Thoracic aorta (tissue), 2 donors: ENCODE measurements at regions not wholly inside any gene's neighbourhood (a gene's known extent, or its start where the extent isn't known, plus 50 kb on each side); places are given as distances from the start of the nearest gene placed in this dataset.

Experiments used
- ATAC-seq: fragments of 150-250 bp; one replicate; pipeline ENCODE4 v1.8.0; 2017; ENCODE audit warnings: low read depth; ENCODE audit not compliant: insufficient number of reproducible peaks, low FRiP score
- DNase-seq: peaks from one replicate; pipeline ENCODE4 v3.0.0-alpha.2; 2020; ENCODE audit warnings: low spot score
- H3K27ac ChIP-seq, 2 donors: fragments of 200-600 bp; sonication (generic); 1 replicate in 1 of 2; 2 replicates in 1 of 2; pipeline ENCODE4 v1.5.1; 2016; ENCODE audit warnings: mild to moderate bottlenecking in 2 of 2, moderate library complexity in 2 of 2
- H3K27me3 ChIP-seq: fragments of 200-600 bp; sonication (generic); replicated peaks from 2 replicates; pipeline ENCODE4 v1.6.0; 2016; ENCODE audit warnings: mild to moderate bottlenecking; ENCODE audit not compliant: insufficient read depth
- H3K36me3 ChIP-seq: fragments of 200-600 bp; sonication (generic); one replicate; pipeline ENCODE4 v1.5.1; 2016
- H3K4me1 ChIP-seq, 2 donors: fragments of 200-600 bp; sonication (generic); 1 replicate in 1 of 2; 2 replicates in 1 of 2; pipeline versions ENCODE4 v1.5.1 to v1.6.0; 2016; ENCODE audit warnings: low read depth in 2 of 2, mild to moderate bottlenecking in 1 of 2; ENCODE audit not compliant: control insufficient read depth in 1 of 2
- H3K4me3 ChIP-seq: fragments of 200-600 bp; sonication (generic); 2 replicates; pipeline ENCODE4 v1.5.1; 2016; ENCODE audit warnings: mild to moderate bottlenecking
- H3K9me3 ChIP-seq: fragments of 200-600 bp; sonication (generic); 2 replicates; pipeline ENCODE4 v1.5.1; 2016
- TF ChIP-seq, protein P1 (sequence below): fragments of 200-600 bp; sonication (generic); IDR thresholded peaks from one replicate; pipeline ENCODE4 v1.5.1; 2019; ENCODE audit warnings: antibody characterized with exemption

DNA sequence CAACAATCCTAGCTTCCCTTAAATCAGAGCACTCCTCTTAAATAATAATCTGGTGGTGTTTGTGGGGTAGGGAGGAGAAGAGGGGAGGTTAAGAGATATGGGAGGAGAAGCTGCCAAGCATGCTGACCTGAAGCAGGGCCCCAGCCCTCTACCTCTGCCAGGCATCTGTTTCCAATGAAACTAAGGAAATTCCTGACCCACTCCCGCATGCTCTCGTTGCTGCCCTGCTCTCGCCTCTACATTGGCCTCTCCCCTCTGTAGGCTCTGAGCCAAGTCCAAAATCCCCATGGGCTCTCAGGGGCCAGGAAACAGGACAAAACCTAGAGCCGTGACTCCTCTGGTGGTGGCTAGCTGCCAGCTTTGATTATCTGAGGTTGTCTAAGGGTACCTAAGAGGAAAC lies 559.5 kb upstream of the CDH11 start:
- no peak for ATAC-seq

DNA sequence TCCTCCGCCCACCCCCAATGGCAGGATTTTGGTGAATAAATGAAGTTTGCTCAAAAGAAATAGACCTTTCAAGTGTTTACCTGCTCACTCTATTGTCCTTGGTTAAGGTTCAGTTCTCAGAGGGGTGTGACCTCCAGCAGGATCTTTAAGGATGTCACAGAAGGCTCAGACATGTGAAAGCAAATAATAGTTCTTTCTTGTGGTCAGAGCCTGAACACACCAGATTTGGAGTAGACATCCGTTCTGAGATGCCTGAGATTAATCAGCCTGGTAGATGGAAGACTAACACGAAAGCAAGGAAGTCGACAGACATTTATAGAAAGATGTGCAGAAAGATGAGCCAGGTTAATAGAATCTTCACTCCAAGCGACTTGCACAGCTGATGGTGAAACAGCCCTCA lies 557.9 kb upstream of the CDH11 start:
- Histone ChIP-seq H3K36me3 (no peaks in the 10 kb centered on the region), H3K27me3 (no peaks in the 10 kb centered on the region)
- no peak for ATAC-seq

More for the DNA sequence above, 559.5 kb upstream of the CDH11 start:
- no peak for DNase-seq
- no peaks in the 10 kb centered on the region for H3K9me3 ChIP-seq
- H3K36me3 ChIP-seq = no peaks in the 10 kb centered on the region
- no peaks in the 10 kb centered on the region for H3K27me3 ChIP-seq
- no peaks in the 10 kb centered on the region for H3K4me1 ChIP-seq
- TF ChIP-seq, protein P1, sequence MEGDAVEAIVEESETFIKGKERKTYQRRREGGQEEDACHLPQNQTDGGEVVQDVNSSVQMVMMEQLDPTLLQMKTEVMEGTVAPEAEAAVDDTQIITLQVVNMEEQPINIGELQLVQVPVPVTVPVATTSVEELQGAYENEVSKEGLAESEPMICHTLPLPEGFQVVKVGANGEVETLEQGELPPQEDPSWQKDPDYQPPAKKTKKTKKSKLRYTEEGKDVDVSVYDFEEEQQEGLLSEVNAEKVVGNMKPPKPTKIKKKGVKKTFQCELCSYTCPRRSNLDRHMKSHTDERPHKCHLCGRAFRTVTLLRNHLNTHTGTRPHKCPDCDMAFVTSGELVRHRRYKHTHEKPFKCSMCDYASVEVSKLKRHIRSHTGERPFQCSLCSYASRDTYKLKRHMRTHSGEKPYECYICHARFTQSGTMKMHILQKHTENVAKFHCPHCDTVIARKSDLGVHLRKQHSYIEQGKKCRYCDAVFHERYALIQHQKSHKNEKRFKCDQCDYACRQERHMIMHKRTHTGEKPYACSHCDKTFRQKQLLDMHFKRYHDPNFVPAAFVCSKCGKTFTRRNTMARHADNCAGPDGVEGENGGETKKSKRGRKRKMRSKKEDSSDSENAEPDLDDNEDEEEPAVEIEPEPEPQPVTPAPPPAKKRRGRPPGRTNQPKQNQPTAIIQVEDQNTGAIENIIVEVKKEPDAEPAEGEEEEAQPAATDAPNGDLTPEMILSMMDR = no peak
- H3K27ac ChIP-seq = no peak overlapping the region
- H3K4me3 ChIP-seq = no peak overlapping the region

DNA sequence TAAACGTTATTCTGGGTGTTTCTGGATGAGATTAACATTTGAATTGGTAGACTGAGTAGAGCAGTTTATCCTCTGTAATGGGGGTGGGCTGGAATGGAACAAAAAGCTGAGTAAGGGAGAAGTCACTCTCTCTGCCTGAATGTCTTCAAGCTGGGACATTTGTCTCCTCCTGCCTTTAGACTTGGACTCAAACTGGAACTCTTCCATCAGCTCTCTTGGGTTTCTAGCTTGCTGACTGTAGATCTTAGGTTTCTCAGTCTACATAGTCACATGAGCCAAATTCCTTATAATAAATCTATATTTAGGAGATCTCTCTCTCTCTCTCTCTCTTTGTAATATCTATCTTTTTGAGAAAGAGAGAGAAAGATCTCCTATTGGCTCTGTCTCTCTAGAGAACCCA lies 553.3 kb upstream of the CDH11 start:
- TF ChIP-seq, protein P1 = no peak
- Histone ChIP-seq H3K9me3 (no peaks in the 10 kb centered on the region), H3K27ac (no peak overlapping the region), H3K4me1 (no peaks in the 10 kb centered on the region), H3K27me3 (no peaks in the 10 kb centered on the region), H3K4me3 (no peak overlapping the region), H3K36me3 (no peaks in the 10 kb centered on the region)
- ATAC-seq (no peak), DNase-seq (no peak)

More for the DNA sequence above, 557.9 kb upstream of the CDH11 start:
- Histone ChIP-seq H3K9me3 (no peaks in the 10 kb centered on the region), H3K27ac (no peak overlapping the region), H3K4me1 (no peaks in the 10 kb centered on the region), H3K4me3 (no peak overlapping the region)
- DNase-seq = no peak
- TF ChIP-seq, protein P1 = no peak

DNA sequence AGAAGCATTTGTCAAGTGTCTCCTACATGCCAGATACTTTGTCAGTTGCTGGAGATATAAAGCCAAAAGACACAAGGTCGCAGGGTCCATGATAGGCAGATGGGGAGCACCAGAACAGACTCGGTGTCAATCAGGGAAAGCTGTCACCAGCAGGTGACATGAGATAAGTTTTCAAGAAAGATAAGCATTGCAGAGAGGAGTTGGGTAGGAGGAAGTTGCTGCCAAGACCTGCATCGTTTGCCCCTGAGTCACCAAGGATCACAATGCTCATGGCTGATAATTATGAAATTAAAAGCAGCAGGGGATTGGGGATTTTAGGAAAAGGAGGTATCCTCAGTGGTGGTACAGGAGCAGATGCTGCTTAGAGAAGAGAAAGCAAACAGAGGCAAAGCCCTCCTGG lies 551.1 kb upstream of the CDH11 start:
- no peak overlapping the region for H3K27ac ChIP-seq
- no peaks in the 10 kb centered on the region for H3K4me1 ChIP-seq
- DNase-seq (no peak), ATAC-seq (no peak)
- TF ChIP-seq, protein P1 = no peak
- no peaks in the 10 kb centered on the region for H3K27me3 ChIP-seq
- no peaks in the 10 kb centered on the region for H3K36me3 ChIP-seq
- H3K4me3 ChIP-seq = no peak overlapping the region
- H3K9me3 ChIP-seq = no peaks in the 10 kb centered on the region

DNA sequence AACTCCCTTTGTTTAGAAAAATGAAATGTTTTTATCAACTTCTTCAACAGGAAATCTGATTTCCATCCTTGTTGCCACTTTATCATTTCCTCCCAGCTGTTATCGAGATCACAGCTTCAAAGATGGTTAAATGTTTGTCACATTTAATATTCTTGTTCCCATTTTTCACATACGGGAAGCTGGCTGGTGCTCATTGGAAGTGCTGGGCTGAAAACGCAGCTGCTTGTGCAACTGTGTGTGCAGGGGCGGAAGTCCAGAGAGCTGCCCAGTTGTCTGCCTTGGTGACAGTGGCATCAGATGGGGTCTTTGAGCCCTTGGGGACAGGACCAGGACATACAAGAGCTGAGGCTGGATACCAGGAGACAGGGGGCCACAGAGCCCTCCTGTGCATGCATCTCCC lies 549.2 kb upstream of the CDH11 start:
- Histone ChIP-seq H3K4me1 (no peaks in the 10 kb centered on the region), H3K4me3 (no peak overlapping the region), H3K36me3 (no peaks in the 10 kb centered on the region), H3K9me3 (no peaks in the 10 kb centered on the region), H3K27ac (no peak overlapping the region), H3K27me3 (no peaks in the 10 kb centered on the region)
- TF ChIP-seq, protein P1 = no peak
- no peak for DNase-seq
- ATAC-seq = no peak
